MCF 10A (cell line): ENCODE measurements at regions not wholly inside any gene's neighbourhood (a gene's known extent, or its start where the extent isn't known, plus 50 kb on each side); places are given as distances from the start of the nearest gene placed in this dataset.
"Not testable (repeated sequence)": the region's sequence is repeated elsewhere in the genome, so short reads cannot be mapped to it uniquely, and the experiment has no call there.

ENCODE experiments used
- BruUV-seq: library from RNA; stranded (reverse); fragments of 400-500 nt; replicated peaks from 2 replicates; lab custom pipeline; 2021; lab: Mats Ljungman, UMichigan
- CTCF ChIA-PET: fragments of 300-600 bp; sonication (Branson Sonifier 250); formaldehyde crosslinking; extraction: SDS; loops from one replicate; lab custom pipeline; 2021; ENCODE audit warnings: antibody characterized with exemption, inconsistent platforms; lab: Yijun Ruan, JAX
- POLR2A ChIA-PET: fragments of 300-600, 350-650 bp; sonication (Branson Sonifier 250); formaldehyde crosslinking; extraction: SDS; loops from one replicate; lab custom pipeline; 2020; ENCODE audit warnings: antibody characterized with exemption, inconsistent platforms; lab: Yijun Ruan, JAX
- DNase-seq: peaks from one replicate; pipeline ENCODE4 v3.0.0-alpha.2; 2018; ENCODE audit not compliant: unreplicated experiment
- H3K27ac Mint-ChIP-seq: one replicate; pipeline ENCODE4 v1.8.0; 2022; ENCODE audit warnings: mild to moderate bottlenecking, low read depth, mixed read lengths; ENCODE audit not compliant: unreplicated experiment
- H3K27me3 Mint-ChIP-seq: one replicate; pipeline ENCODE4 v1.8.0; 2022; ENCODE audit warnings: mixed read lengths; ENCODE audit not compliant: insufficient read depth, unreplicated experiment
- H3K36me3 Mint-ChIP-seq: one replicate; pipeline ENCODE4 v1.8.0; 2022; ENCODE audit warnings: mild to moderate bottlenecking, moderate library complexity, mixed read lengths; ENCODE audit not compliant: insufficient read depth, unreplicated experiment
- H3K4me1 Mint-ChIP-seq: one replicate; pipeline ENCODE4 v1.8.0; 2022; ENCODE audit warnings: mixed read lengths; ENCODE audit not compliant: insufficient read depth, unreplicated experiment
- H3K4me3 Mint-ChIP-seq: one replicate; pipeline ENCODE4 v1.8.0; 2022; ENCODE audit warnings: mild to moderate bottlenecking, moderate library complexity, mixed read lengths; ENCODE audit not compliant: unreplicated experiment
- H3K9me3 Mint-ChIP-seq: one replicate; pipeline ENCODE4 v1.8.0; 2022; ENCODE audit warnings: mixed read lengths; ENCODE audit not compliant: unreplicated experiment
- intact Hi-C: fragments of 100-400 bp; cut with micrococcal nuclease; formaldehyde crosslinking; loops from 2 replicates; pipeline ENCODE4 v1.14.1; 2022
- TF ChIP-seq, protein P1 (sequence below): fragments of 200-600 bp; IDR thresholded peaks from one replicate; pipeline ENCODE4 v1.8.0; 2022; ENCODE audit warnings: antibody characterized with exemption, mild to moderate bottlenecking; ENCODE audit not compliant: unreplicated experiment

DNA sequence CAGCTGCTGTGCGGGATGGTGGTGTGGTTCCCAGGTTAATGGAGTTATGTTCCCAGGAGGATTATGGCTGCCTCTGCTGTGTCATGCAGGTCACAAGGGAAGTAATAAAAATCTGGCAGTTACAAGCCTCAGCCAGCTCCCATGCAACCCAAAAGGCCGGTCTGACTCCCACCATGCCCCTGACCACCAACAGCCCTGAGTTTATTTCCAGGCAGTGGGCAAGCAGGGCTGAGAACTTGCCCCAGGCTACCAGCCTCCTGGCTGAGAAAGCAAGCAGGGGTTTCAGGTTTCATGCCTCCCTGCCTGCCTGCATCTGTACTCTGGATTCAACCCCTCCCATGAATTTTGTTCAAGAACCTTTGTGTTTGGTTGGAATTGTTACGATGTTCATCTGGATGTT lies 732.7 kb upstream of the POU3F4 start:
- TF ChIP-seq, protein P1, sequence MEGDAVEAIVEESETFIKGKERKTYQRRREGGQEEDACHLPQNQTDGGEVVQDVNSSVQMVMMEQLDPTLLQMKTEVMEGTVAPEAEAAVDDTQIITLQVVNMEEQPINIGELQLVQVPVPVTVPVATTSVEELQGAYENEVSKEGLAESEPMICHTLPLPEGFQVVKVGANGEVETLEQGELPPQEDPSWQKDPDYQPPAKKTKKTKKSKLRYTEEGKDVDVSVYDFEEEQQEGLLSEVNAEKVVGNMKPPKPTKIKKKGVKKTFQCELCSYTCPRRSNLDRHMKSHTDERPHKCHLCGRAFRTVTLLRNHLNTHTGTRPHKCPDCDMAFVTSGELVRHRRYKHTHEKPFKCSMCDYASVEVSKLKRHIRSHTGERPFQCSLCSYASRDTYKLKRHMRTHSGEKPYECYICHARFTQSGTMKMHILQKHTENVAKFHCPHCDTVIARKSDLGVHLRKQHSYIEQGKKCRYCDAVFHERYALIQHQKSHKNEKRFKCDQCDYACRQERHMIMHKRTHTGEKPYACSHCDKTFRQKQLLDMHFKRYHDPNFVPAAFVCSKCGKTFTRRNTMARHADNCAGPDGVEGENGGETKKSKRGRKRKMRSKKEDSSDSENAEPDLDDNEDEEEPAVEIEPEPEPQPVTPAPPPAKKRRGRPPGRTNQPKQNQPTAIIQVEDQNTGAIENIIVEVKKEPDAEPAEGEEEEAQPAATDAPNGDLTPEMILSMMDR: no peak
- intact Hi-C loops: no loop called here
- peaks cover 83% of the 10 kb centered on the region for H3K36me3 Mint-ChIP-seq
- DNase-seq: peak; percentile 26
- peaks cover 9% of the 10 kb centered on the region for H3K4me1 Mint-ChIP-seq
- CTCF ChIA-PET: interaction anchor here (0.5 kb wide), 1 partner anchor 556 kb away, joined by 3 read pairs; no protein-coding TSS in a partner anchor
- no TSS peak for BruUV-seq
- POLR2A ChIA-PET: interaction anchor here (1.1 kb wide), 1 partner anchor 18 kb away, joined by 3 read pairs; no protein-coding TSS in a partner anchor
- no peaks in the 10 kb centered on the region for H3K27me3 Mint-ChIP-seq
- peaks cover 40% of the 10 kb centered on the region for H3K9me3 Mint-ChIP-seq
- H3K27ac Mint-ChIP-seq: peak overlapping the region; percentile 12
- H3K4me3 Mint-ChIP-seq: no peak overlapping the region

DNA sequence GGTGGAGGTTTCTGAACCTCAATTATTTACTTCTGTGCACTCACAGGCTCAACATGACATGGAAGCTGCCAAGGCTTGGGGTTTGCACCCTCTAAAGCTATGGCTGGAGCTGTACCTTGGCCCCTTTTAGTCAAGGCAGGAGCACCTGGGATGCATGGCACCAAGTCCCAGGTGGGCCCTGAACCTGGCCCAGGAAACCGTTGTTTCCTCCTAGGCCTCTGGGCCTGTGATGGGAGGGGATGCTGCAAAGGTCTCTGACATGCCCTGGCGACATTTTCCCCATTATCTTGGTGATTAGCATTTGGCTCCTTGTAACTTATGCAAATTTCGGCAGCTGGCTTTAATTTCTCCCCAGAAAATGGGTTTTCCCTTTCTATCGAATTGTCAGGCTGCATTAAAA lies 726.1 kb upstream of the POU3F4 start:
- peaks cover 26% of the 10 kb centered on the region for H3K9me3 Mint-ChIP-seq
- no peak overlapping the region for H3K27ac Mint-ChIP-seq
- no peaks in the 10 kb centered on the region for H3K4me1 Mint-ChIP-seq
- ChIA-PET CTCF (no interaction called here), POLR2A (no interaction called here)
- TF ChIP-seq, protein P1: no peak
- DNase-seq: no peak
- no TSS peak for BruUV-seq
- peaks cover 76% of the 10 kb centered on the region for H3K36me3 Mint-ChIP-seq
- no peaks in the 10 kb centered on the region for H3K27me3 Mint-ChIP-seq
- no peak overlapping the region for H3K4me3 Mint-ChIP-seq
- intact Hi-C loops: no loop called here

DNA sequence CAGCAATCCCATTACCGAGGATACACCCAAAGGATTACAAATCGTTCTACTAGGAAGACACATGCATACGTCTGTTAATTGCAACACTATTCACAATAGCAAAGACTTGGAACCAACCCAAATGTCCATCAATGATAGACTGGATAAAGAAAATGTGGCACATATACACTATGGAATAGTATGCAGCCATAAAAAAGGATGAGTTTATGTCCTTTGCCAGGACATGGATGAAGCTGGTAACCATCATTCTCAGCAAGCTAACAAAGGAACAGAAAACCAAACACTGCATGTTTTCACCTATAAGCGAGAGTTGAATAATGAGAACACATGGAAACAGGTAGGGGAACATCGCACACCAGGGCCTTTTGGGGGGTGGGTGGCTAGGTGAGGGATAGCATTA lies 695.2 kb upstream of the POU3F4 start:
- H3K9me3 Mint-ChIP-seq, CTCF ChIA-PET, H3K4me3 Mint-ChIP-seq, BruUV-seq, H3K27me3 Mint-ChIP-seq: not testable (repeated sequence)
- peak; percentile 6 for DNase-seq
- intact Hi-C loops: loop anchor here (5.0 to 10.0 kb wide), 2 partner anchors 56 to 128 kb away; no protein-coding TSS in a partner anchor
- H3K4me1 Mint-ChIP-seq: peaks cover 33% of the 10 kb centered on the region
- peak overlapping the region; percentile 66 for H3K27ac Mint-ChIP-seq
- H3K36me3 Mint-ChIP-seq: peaks cover 47% of the 10 kb centered on the region
- POLR2A ChIA-PET: interaction anchor here (1.0 to 5.3 kb wide), 2 partner anchors 20 to 55 kb away, joined by 3 to 68 read pairs; no protein-coding TSS in a partner anchor

DNA sequence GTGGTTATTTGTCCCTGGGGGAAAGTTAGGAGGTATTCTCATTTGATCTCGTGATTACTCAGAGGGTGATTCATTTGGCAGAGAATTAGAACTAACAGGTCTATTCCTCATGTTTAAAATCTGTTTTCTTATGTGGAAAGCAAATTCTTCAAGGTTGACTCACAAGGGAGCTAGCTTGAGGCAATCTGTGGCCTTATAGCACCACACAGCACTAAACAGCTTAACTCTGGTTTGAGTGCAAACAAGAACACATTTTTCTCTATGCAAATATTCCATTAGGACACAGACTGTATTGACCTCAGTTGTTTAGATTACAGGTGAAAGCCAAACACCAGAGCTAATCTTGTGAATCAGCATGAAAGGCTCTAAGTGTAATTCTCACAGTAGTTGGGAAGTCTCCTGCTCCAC lies 694.4 kb upstream of the POU3F4 start:
- no TSS peak for BruUV-seq
- peaks cover 38% of the 10 kb centered on the region for H3K4me1 Mint-ChIP-seq
- DNase-seq: peak; percentile 98
- H3K27me3 Mint-ChIP-seq: no peaks in the 10 kb centered on the region
- peaks cover 41% of the 10 kb centered on the region for H3K36me3 Mint-ChIP-seq
- intact Hi-C loops: loop anchor here (5.0 to 10.0 kb wide), 2 partner anchors 56 to 129 kb away; no protein-coding TSS in a partner anchor
- ChIA-PET POLR2A (interaction anchor here (0.6 to 5.3 kb wide), 6 partner anchors 52 to 325 kb away, joined by 3 to 68 read pairs (median 4); no protein-coding TSS in a partner anchor), CTCF (no interaction called here)
- H3K4me3 Mint-ChIP-seq: no peak overlapping the region
- H3K9me3 Mint-ChIP-seq: peaks cover 9% of the 10 kb centered on the region
- TF ChIP-seq, protein P1: no peak
- peak overlapping the region; percentile 66 for H3K27ac Mint-ChIP-seq
